Heart left ventricle (tissue), 13 donors: ENCODE measurements at regions not wholly inside any gene's neighbourhood (a gene's known extent, or its start where the extent isn't known, plus 50 kb on each side); places are given as distances from the start of the nearest gene placed in this dataset.

Source experiments
- CTCF ChIP-seq, 12 donors: fragments of 200-600 bp; sonication (generic) in 4 of 12; IDR thresholded peaks; one replicate each; pipeline versions ENCODE4 v1.5.0 to v1.8.0; 2018 to 2022; ENCODE audit warnings: antibody characterized with exemption in 12 of 12, mild to moderate bottlenecking in 5 of 12
- POLR2A ChIP-seq, 2 donors: fragments of 450-650 bp; IDR thresholded peaks; one replicate each; pipeline ENCODE4 v1.6.1; 2017; ENCODE audit warnings: antibody characterized with exemption in 2 of 2, mild to moderate bottlenecking in 2 of 2, moderate library complexity in 2 of 2
- donor health status: ischemic (EF 13 %, LVEDD 7.1; RV severe dilation, severe dysfunction).
- donor health status: DM: no; HTN: yes; CAD: no.
- donor health status: DM: no; HTN: no; CAD: no.
- donor health status: ischemic (EF 25% LVEDD 6.9; RV normal size, moderate dysfunction).
- donor health status: ischemic (EF 25% LVEDD 5.7; RV mildly dilated, moderate dysfunction).
- donor health status: ischemic (EF 35%, LVEDD 5.7; RV mildly dilated, moderate dysfunction).
- donor health status: nonischemic (EF 11% LVEDD 7.7; RV severe dilation, severe dysfunction).
- donor health status: DM: yes; HTN: yes; CAD: no.
- donor health status: PGD.
- donor health status: ischemic (EF 29% LVEDD 5.4; RV normal size, mild dysfunction).
- donor health status: nonischemic (EF 23%, LVEDD 6.1; RV moderate dilation, normal function).

- TF ChIP-seq CTCF (IDR thresholded peaks at IDR 0.05) = no peak
- no peak for TF ChIP-seq POLR2A (IDR thresholded peaks at IDR 0.05)
Observed at GRCh38 chr5:3827624-3828023, 232.0 kb downstream of the IRX1 start.
